ENCODE measurements at regions not wholly inside any gene's neighbourhood (a gene's known extent, or its start where the extent isn't known, plus 50 kb on each side); places are given as distances from the start of the nearest gene placed in this dataset.

DNA sequence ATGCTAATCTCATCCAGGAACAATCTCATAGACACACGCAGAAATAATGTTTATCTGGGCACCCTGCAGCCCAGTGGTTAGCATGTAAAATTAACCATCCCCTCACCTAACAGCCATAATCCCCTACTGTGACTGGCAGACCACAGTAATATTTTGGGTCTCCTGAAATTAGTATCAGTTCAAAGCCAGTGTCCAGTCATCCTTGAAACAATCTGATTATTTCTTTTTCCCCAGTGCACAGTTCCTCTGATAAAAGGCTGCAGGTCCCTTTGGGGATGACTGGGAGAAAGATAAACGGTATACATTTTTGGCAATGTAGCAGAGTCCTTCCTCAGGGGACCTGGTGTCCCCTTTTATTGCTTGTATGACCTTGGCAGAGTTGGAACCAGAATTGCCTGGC lies 50.4 kb upstream of the CYSLTR2 start:
- DNase-seq (ENCODE audit: low read depth), result no peak
- H3K4me3 ChIP-seq (ENCODE audit: low read length), result no peak overlapping the region
- TF ChIP-seq, protein P1, sequence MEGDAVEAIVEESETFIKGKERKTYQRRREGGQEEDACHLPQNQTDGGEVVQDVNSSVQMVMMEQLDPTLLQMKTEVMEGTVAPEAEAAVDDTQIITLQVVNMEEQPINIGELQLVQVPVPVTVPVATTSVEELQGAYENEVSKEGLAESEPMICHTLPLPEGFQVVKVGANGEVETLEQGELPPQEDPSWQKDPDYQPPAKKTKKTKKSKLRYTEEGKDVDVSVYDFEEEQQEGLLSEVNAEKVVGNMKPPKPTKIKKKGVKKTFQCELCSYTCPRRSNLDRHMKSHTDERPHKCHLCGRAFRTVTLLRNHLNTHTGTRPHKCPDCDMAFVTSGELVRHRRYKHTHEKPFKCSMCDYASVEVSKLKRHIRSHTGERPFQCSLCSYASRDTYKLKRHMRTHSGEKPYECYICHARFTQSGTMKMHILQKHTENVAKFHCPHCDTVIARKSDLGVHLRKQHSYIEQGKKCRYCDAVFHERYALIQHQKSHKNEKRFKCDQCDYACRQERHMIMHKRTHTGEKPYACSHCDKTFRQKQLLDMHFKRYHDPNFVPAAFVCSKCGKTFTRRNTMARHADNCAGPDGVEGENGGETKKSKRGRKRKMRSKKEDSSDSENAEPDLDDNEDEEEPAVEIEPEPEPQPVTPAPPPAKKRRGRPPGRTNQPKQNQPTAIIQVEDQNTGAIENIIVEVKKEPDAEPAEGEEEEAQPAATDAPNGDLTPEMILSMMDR (conservative IDR thresholded peaks at IDR 0.05; ENCODE audit: low read depth, low read length), result no peak

Data from retinal pigment epithelial cell (primary cell).